HL-60 (cell line): ENCODE measurements at regions not wholly inside any gene's neighbourhood (a gene's known extent, or its start where the extent isn't known, plus 50 kb on each side); places are given as distances from the start of the nearest gene placed in this dataset.

Experiments
- DNase-seq, 2 experiments: peaks; one replicate each; pipeline ENCODE4 v3.0.0-alpha.2; 2010 to 2020; ENCODE audit warnings: low read depth in 1 of 2, low spot score in 1 of 2
- H3K27ac ChIP-seq: fragments of 250-450 bp; sonication (Bioruptor Pico); replicated peaks from 2 replicates; pipeline ENCODE4 v1.5.1; 2020; ENCODE audit warnings: mild to moderate bottlenecking, moderate library complexity
- H3K27me3 ChIP-seq: fragments of 250-450 bp; sonication (Bioruptor Pico); 2 replicates; pipeline ENCODE4 v1.5.1; 2021; ENCODE audit warnings: mild to moderate bottlenecking, moderate library complexity; ENCODE audit not compliant: insufficient read depth, poor library complexity, severe bottlenecking
- H3K4me3 ChIP-seq: replicated peaks from 2 replicates; pipeline ENCODE4 v1.5.1; 2011; ENCODE audit warnings: mild to moderate bottlenecking, control low read depth, low read length; ENCODE audit not compliant: insufficient read depth
- CTCF ChIP-seq: IDR thresholded peaks from one replicate; pipeline ENCODE4 v1.5.1; 2011; ENCODE audit warnings: low read length, control low read depth, inconsistent platforms; ENCODE audit not compliant: insufficient read depth
- GABPA ChIP-seq: IDR thresholded peaks from 2 replicates; pipeline ENCODE4 v1.6.1; 2012; ENCODE audit warnings: low read depth
- POLR2AphosphoS5 ChIP-seq: IDR thresholded peaks from 2 replicates; pipeline ENCODE4 v1.6.1; 2012; ENCODE audit warnings: low read depth
- REST ChIP-seq: IDR thresholded peaks from 2 replicates; pipeline ENCODE4 v1.6.1; 2012; ENCODE audit warnings: low read depth; ENCODE audit not compliant: insufficient replicate concordance
- SPI1 ChIP-seq: IDR thresholded peaks from 2 replicates; pipeline ENCODE4 v1.6.1; 2012; ENCODE audit warnings: low read depth, mild to moderate bottlenecking, borderline replicate concordance

- no peak for TF ChIP-seq REST
- TF ChIP-seq SPI1 = no peak
- TF ChIP-seq POLR2AphosphoS5 = no peak
- TF ChIP-seq GABPA = no peak
- no peak for TF ChIP-seq CTCF
- no peak for DNase-seq
- Histone ChIP-seq H3K27me3 (no peaks in the 10 kb centered on the region), H3K4me3 (no peak overlapping the region), H3K27ac (no peak overlapping the region)
Observed at GRCh38 chr5:135255461-135256178, 143.4 kb downstream of the MACROH2A1 start.

DNA sequence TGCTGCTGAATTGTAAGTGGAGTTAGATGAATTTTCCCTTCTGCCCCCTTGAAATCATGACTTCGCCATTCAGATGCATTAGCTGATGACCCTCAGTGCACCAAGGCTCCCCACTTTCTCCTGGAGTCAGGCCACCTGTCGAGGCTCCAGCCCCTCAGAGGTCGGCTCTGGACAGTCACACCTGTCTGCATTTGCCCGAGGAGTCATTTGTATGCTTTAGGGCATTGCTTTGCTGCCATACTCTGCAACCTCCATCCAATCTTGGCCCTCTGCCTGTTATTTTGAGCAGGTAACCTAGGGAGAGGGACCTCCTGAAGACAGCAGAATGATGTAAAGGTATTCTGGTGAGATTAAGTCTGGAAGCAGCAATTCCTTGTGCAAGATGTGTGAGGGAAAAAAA is 144.8 kb downstream of the MACROH2A1 start:
- H3K4me3 ChIP-seq = no peak overlapping the region
- DNase-seq = no peak
- H3K27me3 ChIP-seq = no peaks in the 10 kb centered on the region
- no peak for TF ChIP-seq GABPA
- TF ChIP-seq CTCF = no peak
- no peak for TF ChIP-seq SPI1
- TF ChIP-seq REST = no peak
- no peak overlapping the region for H3K27ac ChIP-seq

DNA sequence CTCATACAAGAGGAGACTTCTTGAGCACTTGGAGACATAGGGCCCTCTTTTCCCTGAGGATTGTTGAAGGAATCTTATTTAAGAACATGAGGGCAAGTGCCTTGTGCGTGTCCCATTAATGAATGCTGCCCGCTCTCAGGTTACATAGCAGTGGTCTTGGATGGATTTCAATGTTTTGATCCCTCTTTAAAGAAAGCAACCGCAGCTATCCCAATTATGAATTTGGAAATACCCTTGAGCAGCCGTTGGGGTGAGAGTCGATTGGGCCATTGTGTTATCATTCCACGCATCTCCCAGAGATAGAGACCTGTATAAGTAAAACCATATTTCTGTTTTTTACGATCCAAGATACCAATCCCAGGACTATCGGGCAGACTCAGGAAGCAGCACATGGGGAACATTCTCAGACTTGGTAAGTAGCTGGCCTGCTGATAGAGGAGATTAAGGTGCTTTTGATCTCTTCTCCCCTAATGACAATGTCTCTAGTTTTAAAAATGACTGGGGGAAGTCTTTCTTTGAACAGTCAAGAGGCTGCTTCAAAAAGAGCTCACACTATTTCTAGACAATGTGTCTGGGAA is 145.3 kb downstream of the MACROH2A1 start:
- TF ChIP-seq POLR2AphosphoS5 (no peak), REST (no peak), CTCF (no peak), SPI1 (no peak), GABPA (no peak)
- no peaks in the 10 kb centered on the region for H3K27me3 ChIP-seq
- no peak overlapping the region for H3K27ac ChIP-seq
- DNase-seq = no peak
- H3K4me3 ChIP-seq = no peak overlapping the region
